SK-N-SH treated with all-trans-retinoic acid at 6 μM for 48 hours (cell line): ENCODE measurements at regions not wholly inside any gene's neighbourhood (a gene's known extent, or its start where the extent isn't known, plus 50 kb on each side); places are given as distances from the start of the nearest gene placed in this dataset.

ENCODE experiments used
- ATAC-seq: fragments of 200-7000 bp; cut with Tn5 transposase; 3 replicates; pipeline ENCODE4 v1.9.1; 2020; ENCODE audit warnings: mild to moderate bottlenecking, moderate library complexity
- ARNTL ChIP-seq: fragments of 450-650 bp; formaldehyde crosslinking; IDR thresholded peaks from 2 replicates; pipeline ENCODE4 v1.5.0; 2020; ENCODE audit warnings: low read depth, mild to moderate bottlenecking, moderate library complexity, borderline replicate concordance
- BACH2 ChIP-seq: fragments of 250-450 bp; sonication (Bioruptor Pico); IDR thresholded peaks from 2 replicates; pipeline ENCODE4 v1.9.0; 2021; ENCODE audit warnings: mild to moderate bottlenecking, borderline replicate concordance
- CREB5 ChIP-seq: fragments of 250-450 bp; sonication (Bioruptor Pico); IDR thresholded peaks from 2 replicates; pipeline ENCODE4 v1.5.1; 2020; ENCODE audit warnings: low read depth, mild to moderate bottlenecking, moderate library complexity
- CSDC2 ChIP-seq: fragments of 250-450 bp; sonication (Bioruptor Pico); IDR thresholded peaks from 2 replicates; pipeline ENCODE4 v1.5.0; 2020; ENCODE audit warnings: mild to moderate bottlenecking, moderate library complexity
- CSRNP3 ChIP-seq: fragments of 250-450 bp; sonication (Bioruptor Pico); IDR thresholded peaks from 2 replicates; pipeline ENCODE4 v1.5.1; 2021; ENCODE audit warnings: mild to moderate bottlenecking, moderate library complexity
- ESRRG ChIP-seq: fragments of 250-450 bp; sonication (Bioruptor Pico); IDR thresholded peaks from 2 replicates; pipeline ENCODE4 v1.6.1; 2021; ENCODE audit warnings: mild to moderate bottlenecking
- GLIS3 ChIP-seq: fragments of 250-450 bp; sonication (Bioruptor Pico); IDR thresholded peaks from 2 replicates; pipeline ENCODE4 v1.5.0; 2020; ENCODE audit warnings: mild to moderate bottlenecking, moderate library complexity
- ISL1 ChIP-seq: fragments of 250-450 bp; sonication (Bioruptor Pico); IDR thresholded peaks from 2 replicates; pipeline ENCODE4 v2.1.2; 2022; ENCODE audit warnings: mild to moderate bottlenecking, moderate library complexity
- OSR1 ChIP-seq: fragments of 250-450 bp; sonication (Bioruptor Pico); IDR thresholded peaks from 2 replicates; pipeline ENCODE4 v1.8.0; 2022; ENCODE audit warnings: moderate library complexity, mild to moderate bottlenecking, inconsistent platforms
- POU6F1 ChIP-seq: fragments of 250-450 bp; sonication (Bioruptor Pico); IDR thresholded peaks from 2 replicates; pipeline ENCODE4 v1.8.0; 2021; ENCODE audit warnings: low read depth, mild to moderate bottlenecking, moderate library complexity, borderline replicate concordance
- PPARA ChIP-seq: fragments of 250-450 bp; sonication (Bioruptor Pico); IDR thresholded peaks from 2 replicates; pipeline ENCODE4 v1.5.0; 2020; ENCODE audit warnings: mild to moderate bottlenecking, borderline replicate concordance
- RARB ChIP-seq: fragments of 250-450 bp; sonication (Bioruptor Pico); IDR thresholded peaks from 2 replicates; pipeline ENCODE4 v1.8.0; 2021; ENCODE audit warnings: mild to moderate bottlenecking, moderate library complexity
- SNAI2 ChIP-seq: fragments of 250-450 bp; sonication (Bioruptor Pico); IDR thresholded peaks from 2 replicates; pipeline ENCODE4 v1.5.0; 2020; ENCODE audit warnings: mild to moderate bottlenecking, moderate library complexity
- TCF4 ChIP-seq: fragments of 250-450 bp; sonication (Bioruptor Pico); IDR thresholded peaks from 2 replicates; pipeline ENCODE4 v1.8.0; 2021; ENCODE audit warnings: mild to moderate bottlenecking, moderate library complexity, borderline replicate concordance
- TOX ChIP-seq: fragments of 250-450 bp; sonication (Bioruptor Pico); IDR thresholded peaks from 2 replicates; pipeline ENCODE4 v1.8.0; 2021; ENCODE audit warnings: mild to moderate bottlenecking, moderate library complexity, borderline replicate concordance
- TSHZ2 ChIP-seq: fragments of 250-450 bp; sonication (Bioruptor Pico); IDR thresholded peaks from 2 replicates; pipeline ENCODE4 v1.5.0; 2020; ENCODE audit warnings: mild to moderate bottlenecking, moderate library complexity
- ZC3H10 ChIP-seq: fragments of 250-450 bp; sonication (Bioruptor Pico); IDR thresholded peaks from 2 replicates; pipeline ENCODE4 v1.5.1; 2021; ENCODE audit warnings: mild to moderate bottlenecking, moderate library complexity
- ZFP3 ChIP-seq: fragments of 250-450 bp; sonication (Bioruptor Pico); IDR thresholded peaks from 2 replicates; pipeline ENCODE4 v1.5.0; 2020; ENCODE audit warnings: mild to moderate bottlenecking, moderate library complexity
- ZFP30 ChIP-seq: fragments of 450-650 bp; formaldehyde crosslinking; IDR thresholded peaks from 2 replicates; pipeline ENCODE4 v1.5.0; 2022; ENCODE audit warnings: mild to moderate bottlenecking, moderate library complexity
- ZNF565 ChIP-seq: fragments of 450-650 bp; formaldehyde crosslinking; conservative IDR thresholded peaks from 2 replicates; pipeline ENCODE4 v1.5.0; 2020; ENCODE audit warnings: low read depth, mild to moderate bottlenecking, moderate library complexity
- ZNF70 ChIP-seq: fragments of 450-650 bp; formaldehyde crosslinking; IDR thresholded peaks from 2 replicates; pipeline ENCODE4 v1.5.0; 2020; ENCODE audit warnings: mild to moderate bottlenecking, moderate library complexity
- ZNF8 ChIP-seq: fragments of 450-650 bp; formaldehyde crosslinking; IDR thresholded peaks from 2 replicates; pipeline ENCODE4 v1.5.0; 2020; ENCODE audit warnings: mild to moderate bottlenecking, moderate library complexity

- TF ChIP-seq CREB5, result no peak
- no peak for TF ChIP-seq TSHZ2 (CRISPR knock-in tag)
- no peak for TF ChIP-seq SNAI2 (CRISPR knock-in tag)
- TF ChIP-seq GLIS3 (CRISPR knock-in tag), result no peak
- TF ChIP-seq ZFP30 (CRISPR knock-in tag), result no peak
- no peak for TF ChIP-seq ZNF565 (CRISPR knock-in tag)
- no peak for TF ChIP-seq BACH2 (CRISPR knock-in tag)
- TF ChIP-seq CSRNP3 (CRISPR knock-in tag), result no peak
- TF ChIP-seq ESRRG (CRISPR knock-in tag), result no peak
- TF ChIP-seq ZC3H10 (CRISPR knock-in tag), result no peak
- no peak for TF ChIP-seq RARB (CRISPR knock-in tag)
- no peak for TF ChIP-seq TCF4
- TF ChIP-seq OSR1 (CRISPR knock-in tag), result no peak
- no peak for TF ChIP-seq PPARA (CRISPR knock-in tag)
- TF ChIP-seq ZFP3, result no peak
- no peak for ATAC-seq
Observed at GRCh38 chr2:30048636-30049175, 98.1 kb upstream of the YPEL5 start.

GRCh38 chr2:30055548-30055947, 91.3 kb upstream of the YPEL5 start:
- ATAC-seq, result no peak

GRCh38 chr2:30060562-30060961, 86.2 kb upstream of the YPEL5 start:
- no peak for TF ChIP-seq TSHZ2 (CRISPR knock-in tag)
- TF ChIP-seq BACH2 (CRISPR knock-in tag), result no peak
- TF ChIP-seq GLIS3 (CRISPR knock-in tag), result no peak
- no peak for TF ChIP-seq PPARA (CRISPR knock-in tag)
- TF ChIP-seq TCF4, result no peak
- TF ChIP-seq POU6F1 (CRISPR knock-in tag), result no peak
- no peak for TF ChIP-seq OSR1 (CRISPR knock-in tag)
- no peak for TF ChIP-seq TOX (CRISPR knock-in tag)
- TF ChIP-seq ARNTL, result no peak
- no peak for TF ChIP-seq CSRNP3 (CRISPR knock-in tag)
- no peak for TF ChIP-seq ZNF70
- TF ChIP-seq ISL1 (CRISPR knock-in tag), result no peak
- TF ChIP-seq ZNF8 (CRISPR knock-in tag), result no peak
- TF ChIP-seq ZFP30 (CRISPR knock-in tag), result no peak
- TF ChIP-seq RARB (CRISPR knock-in tag), result no peak
- TF ChIP-seq CSDC2 (CRISPR knock-in tag), result no peak
- ATAC-seq, result no peak

More at GRCh38 chr2:30055548-30055947, 91.3 kb upstream of the YPEL5 start:
- TF ChIP-seq ZNF565 (CRISPR knock-in tag) (no peak), CSRNP3 (CRISPR knock-in tag) (no peak), ZFP3 (no peak), ISL1 (CRISPR knock-in tag) (no peak), ESRRG (CRISPR knock-in tag) (no peak), TOX (CRISPR knock-in tag) (no peak), ZFP30 (CRISPR knock-in tag) (no peak)
